ENCODE measurements at regions not wholly inside any gene's neighbourhood (a gene's known extent, or its start where the extent isn't known, plus 50 kb on each side); places are given as distances from the start of the nearest gene placed in this dataset.
"Not testable (repeated sequence)": the region's sequence is repeated elsewhere in the genome, so short reads cannot be mapped to it uniquely, and the experiment has no call there.

DNA sequence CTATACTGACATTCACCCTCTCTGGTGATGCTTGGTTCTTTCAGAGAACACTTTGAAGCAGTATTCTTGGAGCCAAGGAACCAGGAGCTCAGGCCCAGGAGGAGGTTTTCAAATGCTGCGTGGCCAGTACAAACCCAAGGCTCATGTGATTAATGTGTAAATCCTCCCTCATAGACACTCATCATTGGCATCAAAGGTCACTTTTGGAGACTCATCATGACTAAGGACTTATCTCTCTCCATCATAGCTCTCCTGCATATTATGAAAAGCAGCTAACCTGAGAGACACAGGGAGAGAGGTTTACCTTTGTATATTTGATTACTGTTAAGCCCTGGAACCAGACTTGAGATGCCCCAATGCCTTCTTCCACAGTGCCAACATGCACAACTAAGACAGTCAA is 115.3 kb upstream of the SRD5A2 start:
- no peaks in the 10 kb centered on the region for H3K27me3 ChIP-seq (ENCODE audit: control insufficient read depth, insufficient read depth, low read length)
- no peak overlapping the region for H3K27ac ChIP-seq (ENCODE audit: low read length)
- H3K4me3 ChIP-seq (ENCODE audit: low read length) = no peak overlapping the region
- no peaks in the 10 kb centered on the region for H3K4me1 ChIP-seq (ENCODE audit: control insufficient read depth, low read depth, low read length)
- H3K9ac ChIP-seq (ENCODE audit: low read length) = no peak overlapping the region
- no peaks in the 10 kb centered on the region for H3K36me3 ChIP-seq (ENCODE audit: control insufficient read depth, low read depth, low read length)
- H3K9me3 ChIP-seq (ENCODE audit: control insufficient read depth, low read depth, low read length) = peaks cover 63% of the 10 kb centered on the region

DNA sequence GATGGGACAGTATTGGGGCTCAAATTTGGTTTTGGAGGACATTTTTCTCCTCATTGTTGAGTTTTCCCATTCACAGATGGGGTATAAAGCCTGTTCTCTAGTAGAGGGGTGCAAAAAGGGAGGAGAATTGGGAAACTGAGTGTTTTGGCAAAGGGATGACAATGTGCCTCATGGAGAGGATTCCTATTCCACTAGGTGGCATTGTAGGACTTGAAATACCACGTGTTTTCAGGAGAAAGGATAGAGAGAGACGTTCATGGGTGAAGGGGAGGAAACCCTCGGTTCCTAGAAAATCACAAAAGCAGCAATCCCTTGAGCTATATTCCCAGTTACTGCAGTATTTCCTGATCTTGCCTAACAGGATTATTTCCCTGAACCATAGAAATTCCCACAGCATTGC is 113.7 kb upstream of the SRD5A2 start:
- Histone ChIP-seq H3K27ac (ENCODE audit: low read length) (no peak overlapping the region), H3K4me1 (ENCODE audit: control insufficient read depth, low read depth, low read length) (no peaks in the 10 kb centered on the region), H3K4me3 (ENCODE audit: low read length) (no peak overlapping the region), H3K27me3 (ENCODE audit: control insufficient read depth, insufficient read depth, low read length) (no peaks in the 10 kb centered on the region), H3K36me3 (ENCODE audit: control insufficient read depth, low read depth, low read length) (no peaks in the 10 kb centered on the region), H3K9ac (ENCODE audit: low read length) (no peak overlapping the region), H3K9me3 (ENCODE audit: control insufficient read depth, low read depth, low read length) (peaks cover 64% of the 10 kb centered on the region)

DNA sequence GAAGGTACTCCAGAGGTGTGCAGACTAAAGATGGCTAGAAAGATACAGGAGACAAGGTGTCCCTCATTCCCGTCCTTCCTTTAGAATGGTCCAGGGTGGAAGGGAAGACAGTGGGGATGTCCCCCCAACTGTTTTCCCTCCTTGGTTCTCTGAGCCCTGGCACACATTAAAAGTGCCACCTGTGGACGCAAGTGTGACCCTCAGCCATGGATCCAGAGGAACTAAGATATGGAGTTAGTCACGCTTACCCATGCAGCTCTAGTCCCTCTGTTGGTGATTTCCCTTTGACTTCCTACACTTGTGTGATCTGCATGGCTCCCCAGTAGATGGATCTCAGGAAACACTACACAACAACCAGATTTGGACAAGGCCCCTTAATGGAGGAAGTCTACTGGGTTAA is 113.1 kb upstream of the SRD5A2 start:
- no peaks in the 10 kb centered on the region for H3K4me1 ChIP-seq (ENCODE audit: control insufficient read depth, low read depth, low read length)
- no peak overlapping the region for H3K9ac ChIP-seq (ENCODE audit: low read length)
- H3K4me3 ChIP-seq (ENCODE audit: low read length) = no peak overlapping the region
- H3K36me3 ChIP-seq (ENCODE audit: control insufficient read depth, low read depth, low read length) = no peaks in the 10 kb centered on the region
- H3K9me3 ChIP-seq (ENCODE audit: control insufficient read depth, low read depth, low read length) = peaks cover 65% of the 10 kb centered on the region
- H3K27me3 ChIP-seq (ENCODE audit: control insufficient read depth, insufficient read depth, low read length) = no peaks in the 10 kb centered on the region
- H3K27ac ChIP-seq (ENCODE audit: low read length) = no peak overlapping the region

DNA sequence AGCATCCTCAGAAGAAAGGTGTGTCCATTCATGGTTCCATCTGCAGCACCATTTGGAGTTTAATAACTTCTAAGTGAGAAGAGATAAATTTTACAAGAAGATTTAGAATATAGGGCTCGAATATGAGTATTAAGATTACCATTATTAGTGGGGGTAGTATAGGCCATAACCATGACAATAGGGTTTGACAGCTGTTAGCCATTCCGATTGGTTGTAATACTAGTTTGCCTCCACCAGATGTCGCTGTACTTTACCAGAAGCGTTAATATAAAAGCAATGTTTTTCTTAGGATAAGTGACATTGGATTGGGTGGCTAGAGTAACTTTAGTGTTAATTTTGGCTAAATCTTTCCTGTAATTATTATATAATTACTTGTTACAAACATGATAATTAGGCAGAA is 107.5 kb upstream of the SRD5A2 start:
- H3K36me3 ChIP-seq (ENCODE audit: control insufficient read depth, low read depth, low read length) = no peaks in the 10 kb centered on the region
- H3K4me3 ChIP-seq (ENCODE audit: low read length) = no peak overlapping the region
- H3K27me3 ChIP-seq (ENCODE audit: control insufficient read depth, insufficient read depth, low read length) = no peaks in the 10 kb centered on the region
- no peak overlapping the region for H3K9ac ChIP-seq (ENCODE audit: low read length)
- H3K9me3 ChIP-seq (ENCODE audit: control insufficient read depth, low read depth, low read length) = peaks cover 61% of the 10 kb centered on the region
- no peaks in the 10 kb centered on the region for H3K4me1 ChIP-seq (ENCODE audit: control insufficient read depth, low read depth, low read length)
- H3K27ac ChIP-seq (ENCODE audit: low read length) = no peak overlapping the region

DNA sequence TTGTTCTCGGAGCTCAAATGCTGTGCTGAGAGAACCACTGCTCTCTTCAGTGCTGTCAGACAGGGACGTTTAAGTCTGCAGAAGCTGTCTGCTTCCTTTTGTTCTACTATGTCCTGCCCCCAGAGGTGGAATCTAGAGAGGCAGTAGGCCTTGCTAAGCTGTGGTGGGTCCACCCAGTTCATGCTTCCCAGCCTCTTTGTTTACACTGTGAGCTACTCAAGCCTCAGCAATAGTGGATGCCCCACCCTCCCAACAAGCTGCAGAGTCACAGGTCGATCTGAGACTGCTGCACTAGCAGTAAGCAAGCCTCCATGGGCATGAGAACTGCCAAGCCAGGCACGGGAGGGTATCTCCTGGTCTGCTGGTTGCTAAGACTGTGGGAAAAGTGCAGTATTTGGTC is 102.8 kb upstream of the SRD5A2 start:
- H3K9me3 ChIP-seq (ENCODE audit: control insufficient read depth, low read depth, low read length) = peaks cover 28% of the 10 kb centered on the region
- not testable (repeated sequence) for H3K9ac ChIP-seq (ENCODE audit: low read length); H3K27me3 ChIP-seq (ENCODE audit: control insufficient read depth, insufficient read depth, low read length); H3K4me3 ChIP-seq (ENCODE audit: low read length); H3K36me3 ChIP-seq (ENCODE audit: control insufficient read depth, low read depth, low read length); H3K27ac ChIP-seq (ENCODE audit: low read length); H3K4me1 ChIP-seq (ENCODE audit: control insufficient read depth, low read depth, low read length)

DNA sequence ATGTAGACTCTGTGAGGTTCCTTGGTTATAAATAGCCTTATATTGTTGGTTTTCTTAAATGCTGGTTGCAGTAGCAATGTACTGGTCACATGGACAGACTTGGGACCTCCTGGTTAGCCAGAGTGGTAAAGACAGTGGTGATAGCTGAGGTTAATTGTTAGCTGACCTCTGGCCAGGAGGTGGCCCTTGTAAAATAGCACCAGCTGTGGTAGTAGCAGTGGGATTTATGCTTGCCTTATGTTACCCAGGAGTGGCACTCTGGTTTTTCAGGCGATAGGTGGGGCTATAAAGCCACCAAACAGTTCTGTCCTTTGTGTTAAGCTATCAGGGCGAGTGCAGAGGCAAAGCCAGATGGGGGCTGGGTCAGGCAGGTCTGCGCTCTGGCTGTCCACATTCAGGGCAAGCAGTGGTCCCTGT is 94.8 kb upstream of the SRD5A2 start:
- Histone ChIP-seq H3K36me3 (ENCODE audit: control insufficient read depth, low read depth, low read length) (no peaks in the 10 kb centered on the region), H3K9ac (ENCODE audit: low read length) (no peak overlapping the region), H3K4me3 (ENCODE audit: low read length) (no peak overlapping the region), H3K4me1 (ENCODE audit: control insufficient read depth, low read depth, low read length) (peaks cover 10% of the 10 kb centered on the region), H3K27me3 (ENCODE audit: control insufficient read depth, insufficient read depth, low read length) (no peaks in the 10 kb centered on the region), H3K9me3 (ENCODE audit: control insufficient read depth, low read depth, low read length) (no peaks in the 10 kb centered on the region), H3K27ac (ENCODE audit: low read length) (no peak overlapping the region)

DNA sequence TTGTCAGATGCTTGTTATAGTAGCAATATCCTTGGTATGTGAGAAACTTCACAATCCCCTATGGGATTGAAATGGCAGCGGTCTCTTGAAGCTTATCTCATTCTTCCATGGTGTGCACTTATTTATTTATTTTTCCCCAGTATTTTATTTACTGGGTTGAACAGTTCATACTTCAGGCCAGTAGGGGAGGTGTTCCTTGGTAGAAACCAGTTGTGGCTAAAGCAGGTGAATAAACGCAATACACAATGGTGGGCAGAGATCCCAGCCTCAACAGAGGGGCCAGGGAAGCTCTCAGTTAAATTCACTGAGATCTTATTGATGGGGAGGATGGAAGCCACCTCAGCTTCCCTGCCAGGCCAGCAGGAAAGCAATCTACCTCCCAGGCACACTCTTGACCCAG is 93.7 kb upstream of the SRD5A2 start:
- Histone ChIP-seq H3K36me3 (ENCODE audit: control insufficient read depth, low read depth, low read length) (no peaks in the 10 kb centered on the region), H3K27ac (ENCODE audit: low read length) (no peak overlapping the region), H3K4me3 (ENCODE audit: low read length) (no peak overlapping the region)

DNA sequence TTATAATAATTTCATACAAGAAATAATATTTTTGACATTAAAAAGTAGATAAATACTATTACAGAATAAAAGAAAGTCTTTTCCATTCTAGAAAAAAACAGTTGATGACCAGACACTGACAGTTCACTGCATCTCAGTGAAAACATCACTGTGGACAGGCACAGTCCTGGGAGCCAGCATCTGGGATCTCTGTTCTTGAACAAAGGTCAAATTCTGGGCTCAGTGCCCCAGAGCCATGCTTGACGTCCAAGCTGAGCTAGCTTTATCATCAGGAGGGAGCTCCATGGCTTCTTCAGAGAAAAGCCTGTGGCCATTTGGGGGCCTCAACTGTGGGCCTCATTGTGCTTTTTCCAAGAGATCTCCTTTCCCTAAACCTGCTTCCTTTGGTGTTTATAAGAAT is 86.1 kb upstream of the SRD5A2 start:
- H3K9me3 ChIP-seq (ENCODE audit: control insufficient read depth, low read depth, low read length) = no peaks in the 10 kb centered on the region
- no peaks in the 10 kb centered on the region for H3K27me3 ChIP-seq (ENCODE audit: control insufficient read depth, insufficient read depth, low read length)
- no peak overlapping the region for H3K27ac ChIP-seq (ENCODE audit: low read length)

More for the DNA sequence above, 93.7 kb upstream of the SRD5A2 start:
- Histone ChIP-seq H3K27me3 (ENCODE audit: control insufficient read depth, insufficient read depth, low read length) (no peaks in the 10 kb centered on the region), H3K9me3 (ENCODE audit: control insufficient read depth, low read depth, low read length) (no peaks in the 10 kb centered on the region), H3K4me1 (ENCODE audit: control insufficient read depth, low read depth, low read length) (peaks cover 10% of the 10 kb centered on the region), H3K9ac (ENCODE audit: low read length) (no peak overlapping the region)

DNA sequence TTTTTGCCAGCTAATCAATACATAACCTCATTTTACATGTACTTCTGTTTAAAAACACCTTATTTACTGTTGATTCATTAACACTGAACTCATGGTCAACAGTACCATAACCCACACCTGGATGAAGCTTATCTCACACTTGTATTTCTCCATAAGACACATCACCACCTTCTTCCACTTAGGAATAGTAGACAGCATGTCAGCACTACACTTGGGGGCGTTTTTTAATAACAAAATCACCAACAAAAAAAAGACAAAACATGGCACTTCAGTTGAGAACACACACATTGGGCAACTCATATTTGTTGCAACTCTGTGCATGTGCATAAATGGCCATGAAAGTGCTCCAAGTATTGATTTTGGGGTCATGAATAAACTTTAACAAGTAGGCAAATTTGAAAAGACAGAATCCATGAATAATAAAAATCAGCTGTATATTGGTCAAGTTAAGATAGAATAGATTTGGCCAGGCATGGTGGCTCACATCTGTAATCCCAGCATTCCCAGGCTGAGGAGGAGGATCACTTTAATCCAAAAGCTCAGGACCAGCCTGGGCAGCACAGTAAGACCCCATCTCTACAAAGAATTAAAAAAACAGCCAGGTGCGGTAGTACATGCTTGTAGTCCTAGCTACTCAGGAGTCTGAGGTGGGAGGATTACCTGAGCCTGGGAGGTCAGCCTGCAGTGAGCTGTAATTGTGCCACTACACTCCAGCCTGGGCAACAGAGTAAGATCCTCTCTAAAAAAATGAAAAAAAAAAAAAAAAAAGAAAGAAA is 84.4 kb upstream of the SRD5A2 start:
- H3K4me1 ChIP-seq (ENCODE audit: control insufficient read depth, low read depth, low read length) = no peaks in the 10 kb centered on the region
- H3K4me3 ChIP-seq (ENCODE audit: low read length) = no peak overlapping the region
- no peak overlapping the region for H3K9ac ChIP-seq (ENCODE audit: low read length)
- H3K36me3 ChIP-seq (ENCODE audit: control insufficient read depth, low read depth, low read length) = no peaks in the 10 kb centered on the region
- H3K27ac ChIP-seq (ENCODE audit: low read length) = no peak overlapping the region
- H3K9me3 ChIP-seq (ENCODE audit: control insufficient read depth, low read depth, low read length) = no peaks in the 10 kb centered on the region
- no peaks in the 10 kb centered on the region for H3K27me3 ChIP-seq (ENCODE audit: control insufficient read depth, insufficient read depth, low read length)

More for the DNA sequence above, 86.1 kb upstream of the SRD5A2 start:
- Histone ChIP-seq H3K36me3 (ENCODE audit: control insufficient read depth, low read depth, low read length) (no peaks in the 10 kb centered on the region), H3K4me3 (ENCODE audit: low read length) (no peak overlapping the region), H3K9ac (ENCODE audit: low read length) (no peak overlapping the region), H3K4me1 (ENCODE audit: control insufficient read depth, low read depth, low read length) (no peaks in the 10 kb centered on the region)

DNA sequence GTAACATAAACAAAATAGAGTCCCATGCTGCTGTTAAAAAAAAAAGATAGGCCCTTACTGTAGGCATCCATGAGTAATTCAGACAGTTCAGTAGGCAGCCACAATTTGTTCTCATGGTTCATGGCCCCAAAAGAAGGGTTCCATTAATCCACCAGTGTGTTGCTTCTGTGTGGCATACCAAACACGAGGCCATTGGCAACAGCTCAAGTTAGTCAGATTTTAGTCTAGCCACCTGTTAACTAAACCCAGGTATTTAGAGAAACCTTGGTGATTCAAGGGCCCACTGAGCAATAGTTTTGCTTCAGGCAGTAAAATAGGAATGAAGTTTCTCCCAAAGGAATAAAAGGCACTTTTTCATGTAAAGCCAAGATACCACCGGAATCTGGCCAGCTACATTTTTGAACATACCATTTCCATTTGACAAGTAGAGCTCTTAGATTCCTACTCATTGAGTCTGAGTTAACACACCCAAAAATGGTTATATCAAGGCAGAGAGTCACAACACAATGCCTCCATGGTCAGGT is 80.1 kb upstream of the SRD5A2 start:
- Histone ChIP-seq H3K4me3 (ENCODE audit: low read length) (no peak overlapping the region), H3K9ac (ENCODE audit: low read length) (no peak overlapping the region), H3K4me1 (ENCODE audit: control insufficient read depth, low read depth, low read length) (no peaks in the 10 kb centered on the region), H3K27me3 (ENCODE audit: control insufficient read depth, insufficient read depth, low read length) (no peaks in the 10 kb centered on the region), H3K36me3 (ENCODE audit: control insufficient read depth, low read depth, low read length) (no peaks in the 10 kb centered on the region), H3K9me3 (ENCODE audit: control insufficient read depth, low read depth, low read length) (no peaks in the 10 kb centered on the region), H3K27ac (ENCODE audit: low read length) (no peak overlapping the region)

DNA sequence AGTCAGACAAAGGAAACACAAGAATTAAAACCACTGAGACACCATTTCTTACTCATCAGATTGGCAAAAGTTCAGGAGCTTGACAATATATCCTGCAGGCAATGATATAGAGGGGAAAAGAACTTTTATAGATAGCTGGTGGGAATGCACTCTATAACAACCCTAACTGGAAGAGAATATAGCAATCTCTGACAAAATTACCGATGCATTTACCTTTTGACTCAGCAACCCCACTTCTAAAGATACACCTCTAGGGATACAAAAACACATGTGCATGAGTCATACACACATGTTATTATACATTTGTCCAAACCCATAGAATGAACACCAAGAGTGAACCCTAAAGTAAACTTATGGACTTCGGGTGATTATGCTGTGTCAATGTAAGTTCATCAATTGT is 79.4 kb upstream of the SRD5A2 start:
- Histone ChIP-seq H3K4me1 (ENCODE audit: control insufficient read depth, low read depth, low read length) (no peaks in the 10 kb centered on the region), H3K9me3 (ENCODE audit: control insufficient read depth, low read depth, low read length) (no peaks in the 10 kb centered on the region), H3K4me3 (ENCODE audit: low read length) (no peak overlapping the region), H3K27ac (ENCODE audit: low read length) (no peak overlapping the region), H3K36me3 (ENCODE audit: control insufficient read depth, low read depth, low read length) (no peaks in the 10 kb centered on the region), H3K27me3 (ENCODE audit: control insufficient read depth, insufficient read depth, low read length) (no peaks in the 10 kb centered on the region), H3K9ac (ENCODE audit: low read length) (no peak overlapping the region)

DNA sequence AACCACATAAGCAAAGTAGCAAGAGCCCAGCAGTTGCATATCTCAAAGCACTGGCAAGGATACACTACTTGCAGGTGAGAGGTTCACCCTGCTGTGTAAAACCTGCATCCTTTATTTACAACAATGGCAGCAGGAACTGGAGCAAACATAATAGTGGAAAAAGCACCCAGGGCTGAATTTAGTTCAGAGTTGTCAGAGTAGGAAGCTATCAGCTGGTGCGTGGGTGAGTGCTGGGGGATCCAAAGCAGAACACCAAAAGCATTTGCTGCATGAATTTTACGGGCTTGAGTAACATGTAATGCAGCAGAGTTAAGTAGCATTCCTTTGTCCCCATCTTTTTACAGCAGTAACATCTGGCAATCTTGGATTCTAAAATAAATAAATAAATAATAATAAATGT is 73.5 kb upstream of the SRD5A2 start:
- H3K9ac ChIP-seq (ENCODE audit: low read length) = no peak overlapping the region
- no peaks in the 10 kb centered on the region for H3K36me3 ChIP-seq (ENCODE audit: control insufficient read depth, low read depth, low read length)
- H3K27ac ChIP-seq (ENCODE audit: low read length) = no peak overlapping the region
- no peaks in the 10 kb centered on the region for H3K4me1 ChIP-seq (ENCODE audit: control insufficient read depth, low read depth, low read length)
- no peaks in the 10 kb centered on the region for H3K27me3 ChIP-seq (ENCODE audit: control insufficient read depth, insufficient read depth, low read length)
- H3K9me3 ChIP-seq (ENCODE audit: control insufficient read depth, low read depth, low read length) = no peaks in the 10 kb centered on the region
- no peak overlapping the region for H3K4me3 ChIP-seq (ENCODE audit: low read length)

Data from iPS-18a (cell line).